Progenitor cell of endocrine pancreas (in vitro differentiated cells): ENCODE measurements at regions not wholly inside any gene's neighbourhood (a gene's known extent, or its start where the extent isn't known, plus 50 kb on each side); places are given as distances from the start of the nearest gene placed in this dataset.

Experiments
- DNase-seq: peaks from one replicate; pipeline ENCODE4 v3.0.0; 2021; ENCODE audit warnings: low spot score; ENCODE audit not compliant: unreplicated experiment
- H3K27ac Mint-ChIP-seq: 2 replicates; pipeline ENCODE4 v1.8.0; 2021; ENCODE audit warnings: mild to moderate bottlenecking, moderate library complexity, mixed read lengths
- H3K27me3 Mint-ChIP-seq: 2 replicates; pipeline ENCODE4 v1.8.0; 2021; ENCODE audit warnings: mixed read lengths
- H3K36me3 Mint-ChIP-seq: 2 replicates; pipeline ENCODE4 v1.8.0; 2022; ENCODE audit warnings: mixed read lengths; ENCODE audit not compliant: insufficient read depth
- H3K4me1 Mint-ChIP-seq: 2 replicates; pipeline ENCODE4 v1.8.0; 2021; ENCODE audit warnings: low read depth, mixed read lengths
- H3K4me3 Mint-ChIP-seq: 2 replicates; pipeline ENCODE4 v1.8.0; 2021; ENCODE audit warnings: low read depth, mild to moderate bottlenecking, moderate library complexity, mixed read lengths
- H3K9me3 Mint-ChIP-seq: 2 replicates; pipeline ENCODE4 v1.8.0; 2021; ENCODE audit warnings: low read depth, mixed read lengths
- CTCF ChIP-seq: fragments of 200-600 bp; sonication (generic); IDR thresholded peaks from one replicate; pipeline ENCODE4 v1.5.0; 2021; ENCODE audit warnings: antibody characterized with exemption, mild to moderate bottlenecking; ENCODE audit not compliant: unreplicated experiment

GRCh38 chr10:37710831-37711616 is 146.4 kb downstream of the ZNF248 start:
- Mint-ChIP-seq H3K27ac (no peak overlapping the region), H3K4me1 (no peaks in the 10 kb centered on the region), H3K9me3 (peaks cover 41% of the 10 kb centered on the region), H3K36me3 (no peaks in the 10 kb centered on the region), H3K27me3 (no peaks in the 10 kb centered on the region), H3K4me3 (no peak overlapping the region)
- DNase-seq = no peak
- TF ChIP-seq CTCF = no peak

- Mint-ChIP-seq H3K9me3 (peaks cover 29% of the 10 kb centered on the region), H3K27me3 (no peaks in the 10 kb centered on the region), H3K4me1 (no peaks in the 10 kb centered on the region), H3K27ac (no peak overlapping the region), H3K4me3 (no peak overlapping the region), H3K36me3 (peaks cover 2% of the 10 kb centered on the region)
- DNase-seq = no peak
- TF ChIP-seq CTCF = no peak
These were observed 149.4 kb downstream of the ZNF248 start for GRCh38 chr10:37707829-37708578.

GRCh38 chr10:37704566-37704965 is 152.8 kb downstream of the ZNF248 start:
- Mint-ChIP-seq H3K36me3 (peaks cover 2% of the 10 kb centered on the region), H3K27me3 (no peaks in the 10 kb centered on the region), H3K27ac (no peak overlapping the region), H3K4me3 (no peak overlapping the region), H3K4me1 (no peaks in the 10 kb centered on the region), H3K9me3 (peaks cover 30% of the 10 kb centered on the region)
- TF ChIP-seq CTCF = no peak
- DNase-seq = no peak

GRCh38 chr10:37703833-37704382 is 153.5 kb downstream of the ZNF248 start:
- Mint-ChIP-seq H3K4me1 (no peaks in the 10 kb centered on the region), H3K4me3 (no peak overlapping the region), H3K9me3 (peaks cover 30% of the 10 kb centered on the region), H3K27ac (no peak overlapping the region), H3K27me3 (no peaks in the 10 kb centered on the region), H3K36me3 (peaks cover 2% of the 10 kb centered on the region)
- TF ChIP-seq CTCF = no peak
- no peak for DNase-seq

GRCh38 chr10:37703114-37703513 is 154.3 kb downstream of the ZNF248 start:
- Mint-ChIP-seq H3K27ac (no peak overlapping the region), H3K27me3 (no peaks in the 10 kb centered on the region), H3K36me3 (peaks cover 2% of the 10 kb centered on the region), H3K4me3 (no peak overlapping the region), H3K4me1 (no peaks in the 10 kb centered on the region), H3K9me3 (peaks cover 29% of the 10 kb centered on the region)
- no peak for DNase-seq
- no peak for TF ChIP-seq CTCF
